Dedifferentiated amniotic fluid mesenchymal stem cell (primary cell): ENCODE measurements at regions not wholly inside any gene's neighbourhood (a gene's known extent, or its start where the extent isn't known, plus 50 kb on each side); places are given as distances from the start of the nearest gene placed in this dataset.

Source experiments
- DNase-seq: peaks from one replicate; pipeline ENCODE4 v3.0.0-alpha.2; 2016; ENCODE audit errors: extremely low spot score

- DNase-seq, result no peak
These were observed 324.0 kb downstream of the STIM2 start for GRCh38 chr4:27184508-27185155.

DNA sequence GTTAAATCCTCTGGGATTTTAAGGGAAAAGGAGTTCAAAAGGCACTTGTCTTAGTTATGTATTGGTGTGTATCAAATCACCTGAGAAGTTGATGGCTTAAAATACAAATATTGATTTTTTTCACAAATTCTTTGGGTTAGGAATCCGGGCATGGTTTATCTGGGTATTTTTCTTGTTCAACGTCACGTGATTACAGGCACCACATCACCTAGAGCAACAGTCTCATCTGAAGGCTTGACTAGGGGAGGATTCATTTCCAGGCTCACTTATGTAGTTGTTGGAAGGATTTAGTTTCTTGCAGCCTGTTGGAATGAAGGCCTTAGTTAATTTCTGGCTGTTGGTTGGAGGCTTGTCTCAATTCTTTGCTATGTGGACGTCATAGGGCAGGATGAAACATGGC lies 326.1 kb downstream of the STIM2 start:
- DNase-seq, result no peak

DNA sequence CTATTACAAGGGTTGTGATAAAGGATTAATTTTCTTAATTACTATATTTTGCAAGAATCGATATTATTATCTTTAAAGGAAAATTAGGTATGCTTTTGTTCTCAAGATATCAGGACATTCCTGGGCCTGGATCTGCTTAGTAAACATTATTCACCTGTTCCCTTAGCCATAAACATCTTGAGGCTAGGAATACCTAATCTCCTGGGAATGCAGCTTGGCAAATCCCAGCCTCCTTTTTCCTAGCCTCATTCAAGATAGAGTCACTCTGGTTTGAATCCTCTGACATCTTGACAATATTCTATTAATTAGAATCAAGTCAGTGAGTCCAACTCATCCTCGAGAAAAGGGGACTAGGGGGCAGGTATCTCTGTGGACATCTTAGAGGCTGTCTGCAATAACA lies 327.1 kb downstream of the STIM2 start:
- no peak for DNase-seq

- no peak for DNase-seq
These were observed 329.0 kb downstream of the STIM2 start for GRCh38 chr4:27189683-27190082.

DNA sequence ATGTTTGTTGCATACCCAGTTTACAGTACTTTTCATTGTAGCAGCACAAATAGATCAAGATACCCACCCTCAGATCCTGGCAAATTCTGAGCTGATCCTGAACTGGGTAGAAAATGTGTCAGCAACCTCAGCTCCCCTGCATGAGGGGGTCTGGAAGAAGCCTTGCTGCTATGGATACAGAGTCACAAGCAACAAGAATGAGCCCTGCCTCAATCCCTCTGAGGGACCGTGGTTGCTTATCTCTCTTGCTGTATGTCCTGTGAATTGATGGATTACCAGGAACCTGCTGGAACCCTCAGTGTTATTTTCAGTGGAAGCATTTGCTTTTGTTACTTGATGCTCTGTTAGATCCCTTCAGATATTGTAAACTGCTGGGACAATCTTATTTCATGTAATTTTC lies 331.0 kb downstream of the STIM2 start:
- DNase-seq, result no peak

DNA sequence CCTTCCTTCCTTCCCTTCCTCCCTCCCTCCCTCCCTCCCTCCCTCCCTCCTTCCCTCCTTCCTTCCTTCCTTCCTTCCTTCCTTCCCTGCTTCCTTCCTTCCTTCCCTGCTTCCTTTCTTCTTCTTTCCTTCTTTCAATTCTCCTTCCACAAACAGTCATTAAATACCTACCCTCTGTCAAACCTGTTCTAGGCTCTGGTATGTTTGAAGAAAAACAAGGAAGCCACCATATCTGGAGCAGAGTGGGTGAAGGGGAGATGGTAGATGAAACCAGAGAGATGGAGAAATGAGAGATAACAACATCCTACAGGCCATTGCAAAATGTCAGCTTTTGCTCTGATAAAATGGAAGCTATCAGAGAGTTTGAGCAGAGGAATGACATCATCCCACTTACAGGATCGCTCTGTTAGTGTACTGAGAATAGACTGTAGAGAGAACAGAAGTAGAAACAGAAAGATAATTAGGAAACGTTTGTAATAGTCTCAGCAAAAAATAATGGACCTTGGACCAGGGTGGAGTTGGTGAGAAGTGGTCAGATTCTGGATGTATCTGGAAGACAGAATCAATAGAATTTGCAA lies 334.0 kb downstream of the STIM2 start:
- no peak for DNase-seq

- DNase-seq, result no peak
These were observed 337.6 kb downstream of the STIM2 start for GRCh38 chr4:27198246-27198645.

GRCh38 chr4:27198971-27199370 lies 338.3 kb downstream of the STIM2 start:
- DNase-seq, result no peak

- DNase-seq, result no peak
These were observed 345.4 kb downstream of the STIM2 start for GRCh38 chr4:27206009-27206408.

DNA sequence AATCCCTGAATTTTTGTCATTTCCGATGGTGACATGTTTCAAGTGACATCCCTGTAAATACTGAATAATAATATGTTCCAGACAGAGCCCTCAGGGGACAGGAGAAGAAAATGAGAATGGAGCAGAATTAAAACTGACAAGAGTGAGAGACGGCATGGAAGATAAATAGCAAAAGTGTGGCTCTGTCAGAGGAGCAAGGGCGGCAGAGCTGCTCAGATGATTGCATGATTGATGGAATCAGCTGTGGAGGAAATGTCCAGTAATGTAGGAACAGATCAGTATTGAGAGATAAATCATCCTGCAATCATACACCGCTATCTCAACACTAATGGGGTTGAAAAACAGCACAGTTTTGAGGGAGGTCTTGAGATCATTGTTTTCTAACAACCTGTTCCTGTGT lies 350.3 kb downstream of the STIM2 start:
- no peak for DNase-seq

- DNase-seq, result no peak
These were observed 353.4 kb downstream of the STIM2 start for GRCh38 chr4:27214010-27214409.

- DNase-seq, result no peak
These were observed 354.7 kb downstream of the STIM2 start for GRCh38 chr4:27215220-27215826.

- DNase-seq, result no peak
These were observed 356.7 kb downstream of the STIM2 start for GRCh38 chr4:27217261-27217769.

DNA sequence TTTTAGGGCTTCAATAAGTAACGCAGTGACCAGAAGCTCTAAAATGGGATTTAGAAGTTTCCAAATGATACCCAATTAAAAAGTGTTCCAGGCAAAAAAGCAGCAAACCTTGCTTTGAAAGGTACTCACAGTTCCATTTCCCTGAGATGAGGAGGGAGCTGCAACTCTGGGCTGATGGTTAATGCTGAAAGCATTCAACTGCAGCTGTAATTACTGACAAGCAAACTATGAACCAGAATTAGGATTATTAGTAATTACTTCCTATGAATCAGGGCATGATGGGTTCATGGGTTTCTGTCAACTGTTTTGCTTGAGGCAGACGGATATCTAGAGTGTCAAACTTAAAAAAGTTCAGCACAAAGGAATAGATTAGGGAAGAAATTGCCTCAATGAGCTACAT lies 357.4 kb downstream of the STIM2 start:
- DNase-seq, result no peak

- DNase-seq, result no peak
These were observed 362.7 kb downstream of the STIM2 start for GRCh38 chr4:27223326-27223725.

GRCh38 chr4:27233531-27233930 lies 372.9 kb downstream of the STIM2 start:
- DNase-seq, result no peak

DNA sequence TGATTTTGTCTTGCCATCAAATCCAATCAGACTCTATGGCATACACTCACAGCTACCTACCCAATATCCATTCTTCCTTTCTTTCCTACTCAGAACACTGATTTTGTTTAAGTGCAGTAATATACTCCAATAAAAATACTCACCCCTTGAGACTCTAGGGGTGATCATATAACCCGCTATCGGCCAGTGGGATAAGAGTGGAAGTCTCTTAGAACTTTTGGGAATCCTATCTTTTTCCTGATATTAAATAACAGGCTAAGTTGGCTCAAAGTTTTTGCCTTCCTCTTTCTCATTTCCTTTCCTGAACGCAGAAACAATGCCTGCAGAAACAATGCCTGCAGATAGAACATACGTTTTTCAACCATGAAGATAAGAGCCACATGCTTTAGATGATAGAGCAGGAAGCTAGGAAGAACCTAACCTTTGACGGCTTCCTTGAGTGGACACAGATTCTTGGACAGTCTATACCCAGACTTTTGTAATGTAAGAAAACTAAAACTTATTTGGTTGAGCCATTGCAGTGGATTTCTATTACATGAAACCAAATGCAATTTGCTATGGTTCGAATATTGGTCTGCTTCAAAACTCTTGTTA lies 373.8 kb downstream of the STIM2 start:
- DNase-seq, result no peak

DNA sequence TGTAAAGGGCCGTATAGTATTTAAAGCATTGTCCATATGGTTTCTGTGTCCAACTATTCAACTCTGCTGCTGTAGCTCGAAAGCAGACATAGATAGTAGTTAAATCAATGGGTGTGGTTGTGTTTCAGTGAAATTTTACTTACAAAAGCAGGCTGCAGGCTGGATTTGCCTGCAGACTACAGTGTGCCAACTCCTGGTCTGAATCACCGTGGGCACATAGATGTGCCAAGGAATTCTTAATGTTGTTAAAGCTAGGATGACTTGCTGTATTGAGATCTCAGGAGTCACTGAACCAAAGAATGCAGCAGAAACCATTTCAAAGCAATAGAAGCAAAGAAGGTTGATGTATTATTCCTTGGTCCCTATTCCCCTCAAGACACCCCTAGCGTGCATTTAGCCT lies 379.0 kb downstream of the STIM2 start:
- no peak for DNase-seq

DNA sequence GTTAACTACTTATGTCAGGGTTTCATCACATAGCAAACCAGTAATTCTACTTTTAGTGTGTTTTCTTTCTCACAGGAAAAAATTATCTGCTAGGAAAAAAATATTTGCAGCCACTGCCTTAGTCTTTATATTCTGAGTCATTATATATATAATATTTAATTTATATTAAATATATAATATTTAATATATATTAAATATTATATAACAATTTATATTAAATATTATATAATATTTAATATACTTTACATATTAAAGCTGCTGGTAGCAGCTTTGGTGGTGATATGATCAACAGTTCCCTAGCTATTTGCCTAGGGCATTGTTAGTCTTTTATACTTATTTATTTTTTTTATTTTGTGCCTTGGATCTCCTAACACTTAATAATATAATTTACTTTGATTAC lies 381.6 kb downstream of the STIM2 start:
- DNase-seq, result no peak

- no peak for DNase-seq
These were observed 384.6 kb downstream of the STIM2 start for GRCh38 chr4:27245216-27245615.

DNA sequence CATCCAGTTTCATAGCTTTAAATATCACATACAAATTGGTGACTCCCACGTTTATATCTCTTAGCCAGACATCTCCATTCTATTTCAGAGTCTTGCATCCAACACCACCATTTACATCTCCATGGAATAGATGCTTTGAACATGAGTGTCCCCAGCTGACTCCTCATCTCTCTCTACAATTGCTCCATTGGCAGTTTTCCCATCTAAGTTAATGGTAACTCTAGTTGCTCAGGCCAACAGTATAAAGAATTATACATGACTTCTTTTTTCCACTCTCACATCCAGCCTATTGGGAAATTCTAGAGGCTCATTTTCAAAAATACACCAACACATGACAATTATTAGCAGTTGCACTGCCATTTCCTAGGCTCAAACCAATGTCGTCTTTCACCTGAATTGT lies 388.2 kb downstream of the STIM2 start:
- no peak for DNase-seq

- no peak for DNase-seq
These were observed 391.1 kb downstream of the STIM2 start for GRCh38 chr4:27251771-27252170.

GRCh38 chr4:27267339-27267969 lies 406.8 kb downstream of the STIM2 start:
- no peak for DNase-seq
